EL (cell line): ENCODE measurements at regions not wholly inside any gene's neighbourhood (a gene's known extent, or its start where the extent isn't known, plus 50 kb on each side); places are given as distances from the start of the nearest gene placed in this dataset.

Source experiments
- DNase-seq: peaks from one replicate; pipeline ENCODE4 v3.0.0-alpha.2; 2016

- peak; percentile 19 for DNase-seq
Observed at GRCh38 chr9:121569266-121569648, 69.6 kb upstream of the GGTA1 start.

- no peak for DNase-seq
Observed at GRCh38 chr9:121572581-121572980, 72.9 kb upstream of the GGTA1 start.

GRCh38 chr9:121573717-121574485, 74.3 kb upstream of the GGTA1 start:
- DNase-seq: no peak

GRCh38 chr9:121574774-121575519, 75.3 kb upstream of the GGTA1 start:
- no peak for DNase-seq

- DNase-seq: no peak
Observed at GRCh38 chr9:121576281-121577075, 75.0 kb upstream of the DAB2IP start.

- no peak for DNase-seq
Observed at GRCh38 chr9:121577166-121577565, 74.3 kb upstream of the DAB2IP start.

GRCh38 chr9:121577572-121577971, 73.9 kb upstream of the DAB2IP start:
- no peak for DNase-seq

GRCh38 chr9:121581786-121582600, 69.4 kb upstream of the DAB2IP start:
- no peak for DNase-seq

- no peak for DNase-seq
Observed at GRCh38 chr9:121582641-121583040, 68.8 kb upstream of the DAB2IP start.

- no peak for DNase-seq
Observed at GRCh38 chr9:121584421-121584820, 67.0 kb upstream of the DAB2IP start.

GRCh38 chr9:121587863-121588262, 63.6 kb upstream of the DAB2IP start:
- no peak for DNase-seq

GRCh38 chr9:121589986-121590385, 61.4 kb upstream of the DAB2IP start:
- DNase-seq: no peak

- no peak for DNase-seq
Observed at GRCh38 chr9:121592265-121592664, 59.2 kb upstream of the DAB2IP start.

- no peak for DNase-seq
Observed at GRCh38 chr9:121593066-121593465, 58.4 kb upstream of the DAB2IP start.

- peak; percentile 59 for DNase-seq
Observed at GRCh38 chr9:121596515-121596914, 54.9 kb upstream of the DAB2IP start.

- DNase-seq: no peak
Observed at GRCh38 chr9:121597698-121598166, 53.7 kb upstream of the DAB2IP start.

- DNase-seq: peak; percentile 90
Observed at GRCh38 chr9:121598167-121598964, 53.1 kb upstream of the DAB2IP start.

- DNase-seq: peak; percentile 64
Observed at GRCh38 chr9:121598965-121599871, 52.2 kb upstream of the DAB2IP start.

- DNase-seq: no peak
Observed at GRCh38 chr9:121599872-121600585, 51.4 kb upstream of the DAB2IP start.

- peak; percentile 30 for DNase-seq
Observed at GRCh38 chr9:121601194-121601593, 50.2 kb upstream of the DAB2IP start.
